Activated CD8-positive, alpha-beta T cell treated with anti-CD3 and anti-CD28 coated beads for 36 hours (primary cell): ENCODE measurements at regions not wholly inside any gene's neighbourhood (a gene's known extent, or its start where the extent isn't known, plus 50 kb on each side); places are given as distances from the start of the nearest gene placed in this dataset.

Experiments used
- ATAC-seq: fragments of 200-7000 bp; cut with Tn5 transposase; one replicate; pipeline ENCODE4 v1.10.0; 2021; ENCODE audit warnings: mild to moderate bottlenecking, moderate library complexity
- CTCF ChIA-PET: fragments of 350-600 bp; sonication (Branson Sonifier 250); formaldehyde crosslinking; loops from one replicate; lab custom pipeline; 2021; ENCODE audit warnings: antibody characterized with exemption; lab: Charles Lee
- POLR2A ChIA-PET: fragments of 350-600 bp; sonication (Branson Sonifier 250); formaldehyde crosslinking; loops from one replicate; lab custom pipeline; 2021; ENCODE audit warnings: antibody characterized with exemption; lab: Charles Lee
- DNase-seq: peaks from one replicate; pipeline ENCODE4 v3.0.0-alpha.2; 2020
- H3K27ac Mint-ChIP-seq: one replicate; pipeline ENCODE4 v1.8.0; 2021; ENCODE audit warnings: mild to moderate bottlenecking, mixed read lengths
- H3K27me3 Mint-ChIP-seq: one replicate; pipeline ENCODE4 v1.8.0; 2021; ENCODE audit warnings: mixed read lengths
- H3K36me3 Mint-ChIP-seq: one replicate; pipeline ENCODE4 v1.8.0; 2021; ENCODE audit warnings: low read depth, mixed read lengths
- H3K4me1 Mint-ChIP-seq: one replicate; pipeline ENCODE4 v1.8.0; 2021; ENCODE audit warnings: low read depth, mixed read lengths
- H3K4me3 Mint-ChIP-seq: one replicate; pipeline ENCODE4 v1.8.0; 2021; ENCODE audit warnings: mild to moderate bottlenecking, moderate library complexity, mixed read lengths
- H3K9me3 Mint-ChIP-seq: one replicate; pipeline ENCODE4 v1.8.0; 2021; ENCODE audit warnings: mixed read lengths
- intact Hi-C: fragments of 100-400 bp; cut with micrococcal nuclease; formaldehyde crosslinking; loops from one replicate; pipeline ENCODE4 v1.10.0; 2022
- TF ChIP-seq, protein P1 (sequence below): fragments of 200-600 bp; IDR thresholded peaks from one replicate; pipeline ENCODE4 v1.8.0; 2022; ENCODE audit warnings: antibody characterized with exemption, mild to moderate bottlenecking

DNA sequence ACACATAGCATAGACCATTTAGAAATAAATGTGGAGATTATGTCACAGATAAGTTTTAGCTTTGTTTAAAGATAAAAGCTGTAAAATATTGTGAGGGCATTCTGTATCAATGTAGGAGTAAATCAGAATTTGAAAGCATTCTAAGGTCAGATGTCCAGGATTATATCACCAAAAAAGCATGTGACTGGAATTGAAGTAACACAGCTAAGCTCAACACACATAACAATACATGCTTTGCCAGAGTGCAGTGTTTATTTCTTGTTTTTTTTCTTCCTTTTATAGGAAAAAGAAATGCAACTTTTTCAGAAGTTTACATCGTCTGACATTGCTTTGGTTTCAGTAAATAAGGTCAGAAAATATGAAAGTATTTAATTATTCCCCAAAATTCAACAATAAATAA, 183.4 kb downstream of the HTR7 start:
- intact Hi-C loops, result no loop called here
- TF ChIP-seq, protein P1, sequence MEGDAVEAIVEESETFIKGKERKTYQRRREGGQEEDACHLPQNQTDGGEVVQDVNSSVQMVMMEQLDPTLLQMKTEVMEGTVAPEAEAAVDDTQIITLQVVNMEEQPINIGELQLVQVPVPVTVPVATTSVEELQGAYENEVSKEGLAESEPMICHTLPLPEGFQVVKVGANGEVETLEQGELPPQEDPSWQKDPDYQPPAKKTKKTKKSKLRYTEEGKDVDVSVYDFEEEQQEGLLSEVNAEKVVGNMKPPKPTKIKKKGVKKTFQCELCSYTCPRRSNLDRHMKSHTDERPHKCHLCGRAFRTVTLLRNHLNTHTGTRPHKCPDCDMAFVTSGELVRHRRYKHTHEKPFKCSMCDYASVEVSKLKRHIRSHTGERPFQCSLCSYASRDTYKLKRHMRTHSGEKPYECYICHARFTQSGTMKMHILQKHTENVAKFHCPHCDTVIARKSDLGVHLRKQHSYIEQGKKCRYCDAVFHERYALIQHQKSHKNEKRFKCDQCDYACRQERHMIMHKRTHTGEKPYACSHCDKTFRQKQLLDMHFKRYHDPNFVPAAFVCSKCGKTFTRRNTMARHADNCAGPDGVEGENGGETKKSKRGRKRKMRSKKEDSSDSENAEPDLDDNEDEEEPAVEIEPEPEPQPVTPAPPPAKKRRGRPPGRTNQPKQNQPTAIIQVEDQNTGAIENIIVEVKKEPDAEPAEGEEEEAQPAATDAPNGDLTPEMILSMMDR, result no peak
- Mint-ChIP-seq H3K27me3 (peaks cover 2% of the 10 kb centered on the region), H3K27ac (no peak overlapping the region), H3K36me3 (no peaks in the 10 kb centered on the region), H3K4me3 (no peak overlapping the region), H3K4me1 (no peaks in the 10 kb centered on the region), H3K9me3 (no peaks in the 10 kb centered on the region)
- CTCF ChIA-PET, result no interaction called here
- POLR2A ChIA-PET, result no interaction called here
- DNase-seq, result no peak
- no peak for ATAC-seq

DNA sequence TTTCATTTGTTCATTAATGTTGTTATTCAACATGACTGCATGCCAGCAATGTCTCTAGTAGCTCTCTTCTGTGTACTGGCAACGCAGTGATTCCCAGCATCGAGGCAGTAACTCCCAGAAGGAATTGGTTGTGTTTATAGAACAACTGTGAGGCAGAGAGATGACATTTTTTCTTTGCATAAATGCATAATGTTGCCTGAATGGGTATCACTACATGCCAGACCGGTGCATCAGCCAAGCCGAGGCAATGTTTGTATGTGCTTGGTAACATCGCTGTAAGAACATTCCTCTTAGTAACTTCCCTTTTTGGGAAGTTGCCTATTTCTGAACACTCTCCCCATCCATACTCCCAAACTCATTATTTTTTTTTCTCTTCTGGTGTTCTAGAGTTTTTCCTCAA, 182.9 kb downstream of the HTR7 start:
- no peak overlapping the region for H3K4me3 Mint-ChIP-seq

DNA sequence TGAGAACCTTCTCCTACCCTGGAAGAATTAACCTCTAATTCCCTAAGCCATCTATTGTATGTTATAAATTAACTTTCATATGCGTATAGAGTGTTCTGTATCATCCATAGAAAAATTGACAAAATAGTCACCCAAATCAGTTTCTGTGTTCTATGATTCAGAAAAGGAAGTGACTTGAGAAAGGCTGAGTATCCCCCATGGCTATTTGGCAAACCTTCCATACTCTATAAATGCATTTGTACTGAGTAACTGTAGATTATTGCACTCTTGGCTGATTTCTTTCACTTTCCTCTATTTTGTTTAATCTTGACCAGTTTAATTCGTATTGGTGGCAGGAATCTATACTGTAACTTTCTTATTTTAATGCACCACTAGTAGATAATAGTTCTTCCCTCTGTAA, 182.2 kb downstream of the HTR7 start:
- Mint-ChIP-seq H3K4me3 (no peak overlapping the region), H3K36me3 (no peaks in the 10 kb centered on the region), H3K27me3 (peaks cover 2% of the 10 kb centered on the region), H3K4me1 (no peaks in the 10 kb centered on the region), H3K27ac (no peak overlapping the region), H3K9me3 (no peaks in the 10 kb centered on the region)
- intact Hi-C loops, result no loop called here
- TF ChIP-seq, protein P1, result no peak
- no peak for DNase-seq
- ATAC-seq, result no peak
- ChIA-PET CTCF (no interaction called here), POLR2A (no interaction called here)

More for the DNA sequence above, 182.9 kb downstream of the HTR7 start:
- TF ChIP-seq, protein P1, result no peak
- intact Hi-C loops, result no loop called here
- Mint-ChIP-seq H3K27ac (no peak overlapping the region), H3K9me3 (no peaks in the 10 kb centered on the region), H3K4me1 (no peaks in the 10 kb centered on the region), H3K36me3 (no peaks in the 10 kb centered on the region), H3K27me3 (peaks cover 2% of the 10 kb centered on the region)
- DNase-seq (no peak), ATAC-seq (no peak)
- ChIA-PET CTCF (no interaction called here), POLR2A (no interaction called here)
